Astrocyte (in vitro differentiated cells and primary cell): ENCODE measurements at regions not wholly inside any gene's neighbourhood (a gene's known extent, or its start where the extent isn't known, plus 50 kb on each side); places are given as distances from the start of the nearest gene placed in this dataset.

ENCODE experiments used
- DNase-seq: peaks from one replicate; pipeline ENCODE4 v3.0.0-alpha.2; 2010; ENCODE audit warnings: low read depth
- FAIRE-seq: peaks from 2 replicates; lab custom pipeline; 2011; peaks lifted over from hg19 to GRCh38; lab: Jason Lieb, UNC
- H2AFZ ChIP-seq: 2 replicates; pipeline ENCODE4 v1.6.0; 2012; ENCODE audit warnings: low read depth, low read length, inconsistent platforms
- H3K27ac ChIP-seq: 2 replicates; pipeline ENCODE4 v1.5.1; 2011; ENCODE audit warnings: low read depth, low read length, inconsistent platforms
- H3K27me3 ChIP-seq: 2 replicates; pipeline ENCODE4 v1.6.0; 2011; ENCODE audit warnings: low read length, inconsistent platforms; ENCODE audit not compliant: insufficient read depth
- H3K36me3 ChIP-seq: 2 replicates; pipeline ENCODE4 v1.5.1; 2011; ENCODE audit warnings: low read length, inconsistent platforms; ENCODE audit not compliant: insufficient read depth
- H3K4me1 ChIP-seq: 2 replicates; pipeline ENCODE4 v1.5.1; 2011; ENCODE audit warnings: low read length, inconsistent platforms; ENCODE audit not compliant: insufficient read depth
- H3K4me2 ChIP-seq: 2 replicates; pipeline ENCODE4 v1.6.0; 2012; ENCODE audit warnings: low read length, inconsistent platforms
- H3K4me3 ChIP-seq: 2 replicates; pipeline ENCODE4 v1.5.1; 2011; ENCODE audit warnings: low read depth, mild to moderate bottlenecking, low read length, inconsistent platforms; ENCODE audit not compliant: insufficient read depth
- H3K79me2 ChIP-seq: 2 replicates; pipeline ENCODE4 v1.6.0; 2012; ENCODE audit warnings: mild to moderate bottlenecking, low read length, inconsistent platforms; ENCODE audit not compliant: insufficient read depth
- H3K9ac ChIP-seq: 2 replicates; pipeline ENCODE4 v1.6.0; 2012; ENCODE audit warnings: mild to moderate bottlenecking, low read length, inconsistent platforms
- H3K9me3 ChIP-seq: 2 replicates; pipeline ENCODE4 v1.5.1; 2012; ENCODE audit warnings: low read depth, mild to moderate bottlenecking, low read length, inconsistent platforms; ENCODE audit not compliant: insufficient read depth
- H4K20me1 ChIP-seq: 2 replicates; pipeline ENCODE4 v1.6.0; 2012; ENCODE audit warnings: low read length, inconsistent platforms; ENCODE audit not compliant: insufficient read depth
- H3K27ac Mint-ChIP-seq: one replicate; pipeline ENCODE4 v1.8.0; 2021; ENCODE audit warnings: mild to moderate bottlenecking, mixed read lengths; ENCODE audit not compliant: unreplicated experiment
- H3K27me3 Mint-ChIP-seq: one replicate; pipeline ENCODE4 v1.8.0; 2021; ENCODE audit warnings: low read depth, mixed read lengths; ENCODE audit not compliant: unreplicated experiment
- H3K36me3 Mint-ChIP-seq: one replicate; pipeline ENCODE4 v1.8.0; 2021; ENCODE audit warnings: low read depth, mixed read lengths; ENCODE audit not compliant: unreplicated experiment
- H3K4me1 Mint-ChIP-seq: one replicate; pipeline ENCODE4 v1.8.0; 2021; ENCODE audit warnings: low read depth, mixed read lengths; ENCODE audit not compliant: unreplicated experiment
- H3K4me3 Mint-ChIP-seq: one replicate; pipeline ENCODE4 v1.8.0; 2021; ENCODE audit warnings: mild to moderate bottlenecking, moderate library complexity, mixed read lengths; ENCODE audit not compliant: unreplicated experiment
- H3K9me3 Mint-ChIP-seq: one replicate; pipeline ENCODE4 v1.8.0; 2021; ENCODE audit warnings: mild to moderate bottlenecking, mixed read lengths; ENCODE audit not compliant: unreplicated experiment
- EZH2 ChIP-seq: IDR thresholded peaks from 2 replicates; pipeline ENCODE4 v1.6.1; 2012; ENCODE audit warnings: mild to moderate bottlenecking, low read length, inconsistent platforms; ENCODE audit not compliant: insufficient read depth
- TF ChIP-seq, protein P1 (sequence below): IDR thresholded peaks from 2 replicates; pipeline ENCODE4 v1.5.1; 2011; ENCODE audit warnings: low read depth, mild to moderate bottlenecking, inconsistent platforms, low read length, moderate library complexity; ENCODE audit not compliant: insufficient read depth

DNA sequence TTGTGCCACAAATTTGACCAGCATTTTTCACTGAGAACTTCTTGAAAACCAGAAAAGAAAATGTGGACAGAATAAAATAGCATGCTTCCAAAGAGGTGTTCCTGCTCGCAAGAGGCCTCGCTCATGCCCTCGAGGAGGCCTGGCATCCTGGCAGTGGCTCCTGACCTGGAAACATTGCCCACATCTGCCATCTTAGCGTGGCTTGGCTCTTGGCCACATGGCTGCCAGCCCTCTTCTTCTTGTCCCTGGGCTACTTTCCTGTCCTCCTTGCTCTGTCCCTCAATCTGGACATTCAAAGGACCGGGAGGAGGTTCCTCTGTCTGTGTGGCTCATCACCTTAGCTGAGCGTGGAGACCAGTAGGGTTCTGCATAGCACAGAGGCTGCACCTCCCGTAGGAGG lies 131.6 kb upstream of the TMEM72 start:
- H3K4me3 Mint-ChIP-seq: no peak overlapping the region
- H3K4me1 Mint-ChIP-seq: no peaks in the 10 kb centered on the region
- Histone ChIP-seq H3K4me2 (no peak overlapping the region), H4K20me1 (no peaks in the 10 kb centered on the region), H3K36me3 (no peaks in the 10 kb centered on the region), H3K27ac (no peak overlapping the region), H3K4me3 (no peak overlapping the region), H2AFZ (no peak overlapping the region), H3K4me1 (peaks cover 5% of the 10 kb centered on the region), H3K79me2 (no peaks in the 10 kb centered on the region), H3K9me3 (no peaks in the 10 kb centered on the region), H3K9ac (no peak overlapping the region), H3K27me3 (no peaks in the 10 kb centered on the region)
- no peak overlapping the region for H3K27ac Mint-ChIP-seq
- H3K9me3 Mint-ChIP-seq: no peaks in the 10 kb centered on the region
- no peak for DNase-seq
- H3K36me3 Mint-ChIP-seq: no peaks in the 10 kb centered on the region
- TF ChIP-seq EZH2: no peak
- TF ChIP-seq, protein P1, sequence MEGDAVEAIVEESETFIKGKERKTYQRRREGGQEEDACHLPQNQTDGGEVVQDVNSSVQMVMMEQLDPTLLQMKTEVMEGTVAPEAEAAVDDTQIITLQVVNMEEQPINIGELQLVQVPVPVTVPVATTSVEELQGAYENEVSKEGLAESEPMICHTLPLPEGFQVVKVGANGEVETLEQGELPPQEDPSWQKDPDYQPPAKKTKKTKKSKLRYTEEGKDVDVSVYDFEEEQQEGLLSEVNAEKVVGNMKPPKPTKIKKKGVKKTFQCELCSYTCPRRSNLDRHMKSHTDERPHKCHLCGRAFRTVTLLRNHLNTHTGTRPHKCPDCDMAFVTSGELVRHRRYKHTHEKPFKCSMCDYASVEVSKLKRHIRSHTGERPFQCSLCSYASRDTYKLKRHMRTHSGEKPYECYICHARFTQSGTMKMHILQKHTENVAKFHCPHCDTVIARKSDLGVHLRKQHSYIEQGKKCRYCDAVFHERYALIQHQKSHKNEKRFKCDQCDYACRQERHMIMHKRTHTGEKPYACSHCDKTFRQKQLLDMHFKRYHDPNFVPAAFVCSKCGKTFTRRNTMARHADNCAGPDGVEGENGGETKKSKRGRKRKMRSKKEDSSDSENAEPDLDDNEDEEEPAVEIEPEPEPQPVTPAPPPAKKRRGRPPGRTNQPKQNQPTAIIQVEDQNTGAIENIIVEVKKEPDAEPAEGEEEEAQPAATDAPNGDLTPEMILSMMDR: no peak
- peaks cover 4% of the 10 kb centered on the region for H3K27me3 Mint-ChIP-seq
- no peak for FAIRE-seq

DNA sequence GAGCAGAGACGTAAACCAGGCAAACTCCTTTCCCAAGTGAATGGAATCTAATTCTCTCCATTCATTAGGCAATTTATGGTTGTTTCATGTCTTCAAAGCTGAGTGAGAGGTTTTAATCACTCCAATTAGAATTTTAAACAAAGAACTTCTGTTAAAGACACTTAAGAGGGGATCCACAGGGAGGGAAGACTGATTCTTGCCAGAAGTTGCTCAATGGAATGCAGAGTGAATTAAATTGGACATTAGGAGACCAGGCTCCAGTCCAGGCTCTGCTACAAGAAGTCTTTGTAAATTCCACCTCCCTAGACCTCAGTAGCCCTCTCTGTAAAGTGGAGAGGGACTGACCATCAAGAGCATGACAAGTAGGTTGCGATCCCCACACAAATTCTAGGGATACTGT lies 130.7 kb upstream of the TMEM72 start:
- TF ChIP-seq EZH2: no peak
- no peaks in the 10 kb centered on the region for H3K79me2 ChIP-seq
- H3K4me2 ChIP-seq: no peak overlapping the region
- DNase-seq (no peak), FAIRE-seq (no peak)
- no peaks in the 10 kb centered on the region for H3K36me3 Mint-ChIP-seq
- H3K27ac Mint-ChIP-seq: no peak overlapping the region
- peaks cover 1% of the 10 kb centered on the region for H3K27me3 Mint-ChIP-seq
- no peak overlapping the region for H2AFZ ChIP-seq
- H3K4me3 ChIP-seq: no peak overlapping the region
- no peaks in the 10 kb centered on the region for H3K4me1 ChIP-seq
- no peaks in the 10 kb centered on the region for H3K27me3 ChIP-seq
- no peak overlapping the region for H3K27ac ChIP-seq
- H3K4me1 Mint-ChIP-seq: no peaks in the 10 kb centered on the region
- no peaks in the 10 kb centered on the region for H4K20me1 ChIP-seq
- no peak overlapping the region for H3K9ac ChIP-seq
- no peaks in the 10 kb centered on the region for H3K9me3 ChIP-seq
- no peak overlapping the region for H3K4me3 Mint-ChIP-seq
- no peaks in the 10 kb centered on the region for H3K36me3 ChIP-seq
- peaks cover under 1% of the 10 kb centered on the region for H3K9me3 Mint-ChIP-seq

DNA sequence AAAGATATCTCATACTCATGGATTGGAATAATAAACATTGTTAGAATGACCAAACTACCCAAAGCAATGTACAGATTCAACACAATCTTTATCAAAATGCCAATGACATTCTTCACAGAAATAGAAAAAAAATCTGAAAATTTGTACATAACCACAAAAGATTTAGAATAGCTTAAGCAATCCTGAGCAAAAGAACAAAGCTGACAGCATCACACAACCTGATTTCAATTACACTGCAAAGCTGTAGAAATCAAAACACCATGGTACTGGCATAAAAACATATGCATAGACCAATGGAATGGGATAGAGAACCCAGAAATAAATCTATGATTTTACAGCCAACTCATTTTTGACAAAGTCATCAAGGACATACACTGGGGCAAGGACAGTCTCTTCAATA lies 130.0 kb upstream of the TMEM72 start:
- Histone ChIP-seq H3K4me2 (no peak overlapping the region), H4K20me1 (no peaks in the 10 kb centered on the region), H3K4me3 (no peak overlapping the region), H3K36me3 (no peaks in the 10 kb centered on the region), H3K9ac (no peak overlapping the region), H3K9me3 (no peaks in the 10 kb centered on the region), H3K27ac (no peak overlapping the region), H2AFZ (no peak overlapping the region), H3K79me2 (no peaks in the 10 kb centered on the region), H3K27me3 (no peaks in the 10 kb centered on the region), H3K4me1 (no peaks in the 10 kb centered on the region)
- DNase-seq (no peak), FAIRE-seq (peak; percentile 84)
- Mint-ChIP-seq H3K9me3 (peaks cover 1% of the 10 kb centered on the region), H3K4me3 (no peak overlapping the region), H3K27ac (no peak overlapping the region), H3K4me1 (no peaks in the 10 kb centered on the region), H3K36me3 (no peaks in the 10 kb centered on the region), H3K27me3 (no peaks in the 10 kb centered on the region)
- TF ChIP-seq, protein P1: no peak
- no peak for TF ChIP-seq EZH2
